Endothelial cell (in vitro differentiated cells): ENCODE measurements at regions not wholly inside any gene's neighbourhood (a gene's known extent, or its start where the extent isn't known, plus 50 kb on each side); places are given as distances from the start of the nearest gene placed in this dataset.

Source experiments
- DNase-seq: peaks from one replicate; pipeline ENCODE4 v3.0.0; 2021; ENCODE audit warnings: low spot score
- H3K27ac Mint-ChIP-seq: one replicate; pipeline ENCODE4 v1.8.0; 2021; ENCODE audit warnings: mixed read lengths, inconsistent platforms; ENCODE audit not compliant: unreplicated experiment
- H3K27me3 Mint-ChIP-seq: one replicate; pipeline ENCODE4 v1.8.0; 2021; ENCODE audit warnings: mild to moderate bottlenecking, moderate library complexity, mixed read lengths, inconsistent platforms; ENCODE audit not compliant: unreplicated experiment
- H3K36me3 Mint-ChIP-seq: one replicate; pipeline ENCODE4 v1.8.0; 2021; ENCODE audit warnings: mild to moderate bottlenecking, low read depth, mixed read lengths, inconsistent platforms; ENCODE audit not compliant: unreplicated experiment
- H3K4me1 Mint-ChIP-seq: one replicate; pipeline ENCODE4 v1.8.0; 2021; ENCODE audit warnings: mild to moderate bottlenecking, mixed read lengths, inconsistent platforms; ENCODE audit not compliant: unreplicated experiment
- H3K4me3 Mint-ChIP-seq: one replicate; pipeline ENCODE4 v1.8.0; 2021; ENCODE audit warnings: mild to moderate bottlenecking, mixed read lengths, inconsistent platforms; ENCODE audit not compliant: unreplicated experiment
- H3K9me3 Mint-ChIP-seq: one replicate; pipeline ENCODE4 v1.8.0; 2021; ENCODE audit warnings: mixed read lengths, inconsistent platforms; ENCODE audit not compliant: unreplicated experiment
- CTCF ChIP-seq: fragments of 200-600 bp; sonication (generic); IDR thresholded peaks from one replicate; pipeline ENCODE4 v1.5.0; 2021; ENCODE audit warnings: antibody characterized with exemption; ENCODE audit not compliant: unreplicated experiment

- Mint-ChIP-seq H3K4me1 (no peaks in the 10 kb centered on the region), H3K36me3 (peaks cover 3% of the 10 kb centered on the region), H3K27me3 (peaks cover 6% of the 10 kb centered on the region), H3K27ac (no peak overlapping the region), H3K4me3 (no peak overlapping the region), H3K9me3 (no peaks in the 10 kb centered on the region)
- TF ChIP-seq CTCF, result no peak
- DNase-seq, result no peak
Measured at GRCh38 chr9:107650995-107651394, 161.4 kb upstream of the KLF4 start.

- Mint-ChIP-seq H3K27ac (no peak overlapping the region), H3K4me1 (peaks cover 2% of the 10 kb centered on the region), H3K27me3 (peaks cover 6% of the 10 kb centered on the region), H3K4me3 (no peak overlapping the region), H3K36me3 (peaks cover 3% of the 10 kb centered on the region), H3K9me3 (no peaks in the 10 kb centered on the region)
- DNase-seq, result no peak
- no peak for TF ChIP-seq CTCF
Measured at GRCh38 chr9:107650321-107650720, 160.8 kb upstream of the KLF4 start.

- TF ChIP-seq CTCF, result no peak
- peaks cover 3% of the 10 kb centered on the region for H3K36me3 Mint-ChIP-seq
- no peak for DNase-seq
- peaks cover 11% of the 10 kb centered on the region for H3K4me1 Mint-ChIP-seq
- no peaks in the 10 kb centered on the region for H3K9me3 Mint-ChIP-seq
- peaks cover 2% of the 10 kb centered on the region for H3K27me3 Mint-ChIP-seq
- no peak overlapping the region for H3K4me3 Mint-ChIP-seq
- H3K27ac Mint-ChIP-seq, result no peak overlapping the region
Measured at GRCh38 chr9:107648153-107648715, 158.7 kb upstream of the KLF4 start.

- no peak overlapping the region for H3K27ac Mint-ChIP-seq
- H3K4me1 Mint-ChIP-seq, result peaks cover 11% of the 10 kb centered on the region
- no peak for DNase-seq
- no peak overlapping the region for H3K4me3 Mint-ChIP-seq
- TF ChIP-seq CTCF, result no peak
- H3K9me3 Mint-ChIP-seq, result no peaks in the 10 kb centered on the region
- peaks cover 2% of the 10 kb centered on the region for H3K27me3 Mint-ChIP-seq
- H3K36me3 Mint-ChIP-seq, result peaks cover 3% of the 10 kb centered on the region
Measured at GRCh38 chr9:107647611-107648010, 158.0 kb upstream of the KLF4 start.

- H3K36me3 Mint-ChIP-seq, result peaks cover 3% of the 10 kb centered on the region
- peak overlapping the region; percentile 5 for H3K4me3 Mint-ChIP-seq
- TF ChIP-seq CTCF, result no peak
- H3K27me3 Mint-ChIP-seq, result peaks cover 2% of the 10 kb centered on the region
- H3K9me3 Mint-ChIP-seq, result no peaks in the 10 kb centered on the region
- peaks cover 11% of the 10 kb centered on the region for H3K4me1 Mint-ChIP-seq
- no peak for DNase-seq
- H3K27ac Mint-ChIP-seq, result no peak overlapping the region
Measured at GRCh38 chr9:107647141-107647540, 157.6 kb upstream of the KLF4 start.
